ENCODE measurements at regions not wholly inside any gene's neighbourhood (a gene's known extent, or its start where the extent isn't known, plus 50 kb on each side); places are given as distances from the start of the nearest gene placed in this dataset.

GRCh38 chr14:65877624-65878023 lies 465.1 kb downstream of the FUT8 start:
- no peaks in the 10 kb centered on the region for H3K36me3 ChIP-seq (ENCODE audit: control insufficient read depth, insufficient read depth, low read length)
- H2BK120ac ChIP-seq (ENCODE audit: low read depth, low read length), result no peak overlapping the region
- H4K8ac ChIP-seq (ENCODE audit: low read depth in 2 of 2, low read length in 2 of 2), result no peak overlapping the region
- TF ChIP-seq USF2 (IDR thresholded peaks at IDR 0.05; ENCODE audit: low read depth, low read length), result no peak
- TF ChIP-seq, protein P1, sequence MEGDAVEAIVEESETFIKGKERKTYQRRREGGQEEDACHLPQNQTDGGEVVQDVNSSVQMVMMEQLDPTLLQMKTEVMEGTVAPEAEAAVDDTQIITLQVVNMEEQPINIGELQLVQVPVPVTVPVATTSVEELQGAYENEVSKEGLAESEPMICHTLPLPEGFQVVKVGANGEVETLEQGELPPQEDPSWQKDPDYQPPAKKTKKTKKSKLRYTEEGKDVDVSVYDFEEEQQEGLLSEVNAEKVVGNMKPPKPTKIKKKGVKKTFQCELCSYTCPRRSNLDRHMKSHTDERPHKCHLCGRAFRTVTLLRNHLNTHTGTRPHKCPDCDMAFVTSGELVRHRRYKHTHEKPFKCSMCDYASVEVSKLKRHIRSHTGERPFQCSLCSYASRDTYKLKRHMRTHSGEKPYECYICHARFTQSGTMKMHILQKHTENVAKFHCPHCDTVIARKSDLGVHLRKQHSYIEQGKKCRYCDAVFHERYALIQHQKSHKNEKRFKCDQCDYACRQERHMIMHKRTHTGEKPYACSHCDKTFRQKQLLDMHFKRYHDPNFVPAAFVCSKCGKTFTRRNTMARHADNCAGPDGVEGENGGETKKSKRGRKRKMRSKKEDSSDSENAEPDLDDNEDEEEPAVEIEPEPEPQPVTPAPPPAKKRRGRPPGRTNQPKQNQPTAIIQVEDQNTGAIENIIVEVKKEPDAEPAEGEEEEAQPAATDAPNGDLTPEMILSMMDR (conservative IDR thresholded peaks at IDR 0.05; ENCODE audit: low read depth, low read length), result no peak
- TF ChIP-seq CEBPB (IDR thresholded peaks at IDR 0.05; ENCODE audit: low read depth, low read length), result no peak
- no peak for TF ChIP-seq BHLHE40 (IDR thresholded peaks at IDR 0.05; ENCODE audit: low read depth, low read length)
- no peak for TF ChIP-seq SMC3 (IDR thresholded peaks at IDR 0.05; ENCODE audit: low read depth, low read length)
- no peak for TF ChIP-seq NFE2L2 (IDR thresholded peaks at IDR 0.05; ENCODE audit: low read depth, low read length)
- no peak for TF ChIP-seq POLR2A (IDR thresholded peaks at IDR 0.05; ENCODE audit: low read depth, low read length)
- no peak for TF ChIP-seq RFX5 (IDR thresholded peaks at IDR 0.05; ENCODE audit: low read depth, low read length)
- TF ChIP-seq MAZ (IDR thresholded peaks at IDR 0.05; ENCODE audit: borderline replicate concordance, low read depth, low read length), result no peak
- no peak for TF ChIP-seq CHD1 (IDR thresholded peaks at IDR 0.05; ENCODE audit: low read depth, low read length)
- no peak for TF ChIP-seq MXI1 (IDR thresholded peaks at IDR 0.05; ENCODE audit: borderline replicate concordance, low read depth, low read length)
- TF ChIP-seq RCOR1 (IDR thresholded peaks at IDR 0.05; ENCODE audit: insufficient replicate concordance, low read length), result no peak
- TF ChIP-seq RAD21 (IDR thresholded peaks at IDR 0.05; ENCODE audit: low read length), result no peak
- no peak for TF ChIP-seq MAFK (IDR thresholded peaks at IDR 0.05; ENCODE audit: low read depth, low read length)
- no peak for TF ChIP-seq FOS (IDR thresholded peaks at IDR 0.05; ENCODE audit: low read depth, low read length)
- TF ChIP-seq ELK1 (IDR thresholded peaks at IDR 0.05; ENCODE audit: borderline replicate concordance, low read depth, low read length), result no peak
- H3K9me3 ChIP-seq (ENCODE audit: control insufficient read depth, insufficient read depth, low read length), result no peaks in the 10 kb centered on the region
- H3K23ac ChIP-seq (ENCODE audit: low read depth, low read length), result no peak overlapping the region
- no peak overlapping the region for H2BK15ac ChIP-seq (ENCODE audit: low read depth, low read length)
- no peak overlapping the region for H2AK9ac ChIP-seq (replicated peaks; ENCODE audit: low read depth, low read length, poor library complexity)
- H4K91ac ChIP-seq (ENCODE audit: insufficient read depth, low read depth, low read length), result no peak overlapping the region
- H3K56ac ChIP-seq (ENCODE audit: extremely low read depth, insufficient read depth, low read length), result no peak overlapping the region
- H3K4me2 ChIP-seq (ENCODE audit: low read depth, low read length), result no peak overlapping the region
- no peak overlapping the region for H2BK20ac ChIP-seq (ENCODE audit: low read depth, low read length)
- no peak for ATAC-seq (ENCODE audit: low read depth)
- in situ Hi-C loops (cut with MboI; ENCODE audit: low sequenced_read_pairs), result no loop called here
- H3K27me3 ChIP-seq (ENCODE audit: control insufficient read depth, insufficient read depth, low read length), result no peaks in the 10 kb centered on the region
- no CpG with 5 or more reads among the region's 4 CpGs for WGBS, 2 experiments (ENCODE audit: extremely low coverage in 2 of 2, insufficient read length in 1 of 2)
- dilution Hi-C loops (cut with HindIII; ENCODE audit: low sequenced_read_pairs, unreplicated experiment), result no loop called here
- no peaks in the 10 kb centered on the region for H3K4me1 ChIP-seq (ENCODE audit: control insufficient read depth, insufficient read depth, low read length)
- DNase-seq, result no peak
- CTCF ChIA-PET, result no interaction called here
- H3K9ac ChIP-seq (ENCODE audit: low read depth, low read length), result no peak overlapping the region
- no peak overlapping the region for H2BK5ac ChIP-seq (ENCODE audit: low read depth, low read length, poor library complexity, severe bottlenecking)
- no peak overlapping the region for H3K18ac ChIP-seq (ENCODE audit: low read depth, low read length)
- POLR2A ChIA-PET (ENCODE audit: unreplicated experiment), result no interaction called here
- H3K14ac ChIP-seq (replicated peaks; ENCODE audit: low read depth, low read length), result no peak overlapping the region
- H3K4me3 ChIP-seq (ENCODE audit: insufficient read depth, low read depth, low read length), result no peak overlapping the region
- H4K5ac ChIP-seq (ENCODE audit: low read depth, low read length), result no peak overlapping the region
- no peaks in the 10 kb centered on the region for H3K9me1 ChIP-seq (ENCODE audit: insufficient read depth, low read length)
- H3K27ac ChIP-seq (ENCODE audit: insufficient read depth, low read length), result no peak overlapping the region
- no peak overlapping the region for H2AK5ac ChIP-seq (ENCODE audit: low read depth, low read length)
- H3K4ac ChIP-seq (ENCODE audit: low read depth, low read length), result no peak overlapping the region
- BruUV-seq (replicated peaks), result no TSS peak
- intact Hi-C loops (cut with micrococcal nuclease), result no loop called here
- H4K20me1 ChIP-seq (ENCODE audit: insufficient read depth, low read length), result no peaks in the 10 kb centered on the region
- H2AFZ ChIP-seq (replicated peaks; ENCODE audit: low read length, poor library complexity), result no peak overlapping the region
- no peaks in the 10 kb centered on the region for H3K79me1 ChIP-seq (ENCODE audit: low read depth in 1 of 2, low read length in 2 of 2)
